ENCODE measurements at regions not wholly inside any gene's neighbourhood (a gene's known extent, or its start where the extent isn't known, plus 50 kb on each side); places are given as distances from the start of the nearest gene placed in this dataset.

GRCh38 chr17:14442798-14443528 lies 142.1 kb downstream of the HS3ST3B1 start:
- Histone ChIP-seq H3K27me3 (replicated peaks) (no peaks in the 10 kb centered on the region), H3K36me3 (replicated peaks) (no peaks in the 10 kb centered on the region), H3K4me3 (ENCODE audit: low read depth, low read length) (no peak overlapping the region), H3K27ac (no peak overlapping the region)
- no peak for DNase-seq
- in situ Hi-C loops (cut with HindIII; ENCODE audit: low pct_ligation_motif_present, low sequenced_read_pairs): no loop called here
- TF ChIP-seq CTCF (IDR thresholded peaks at IDR 0.05; ENCODE audit: low read depth, low read length, missing control alignments): no peak

GRCh38 chr17:14437176-14437575 lies 136.3 kb downstream of the HS3ST3B1 start:
- no peaks in the 10 kb centered on the region for H3K36me3 ChIP-seq (replicated peaks)
- in situ Hi-C loops (cut with HindIII; ENCODE audit: low pct_ligation_motif_present, low sequenced_read_pairs): no loop called here
- no peak for DNase-seq
- TF ChIP-seq CTCF (IDR thresholded peaks at IDR 0.05; ENCODE audit: low read depth, low read length, missing control alignments): no peak
- no peaks in the 10 kb centered on the region for H3K27me3 ChIP-seq (replicated peaks)
- H3K4me3 ChIP-seq (ENCODE audit: low read depth, low read length): no peak overlapping the region
- H3K27ac ChIP-seq: no peak overlapping the region

- no peaks in the 10 kb centered on the region for H3K27me3 ChIP-seq (replicated peaks)
- in situ Hi-C loops (cut with HindIII; ENCODE audit: low pct_ligation_motif_present, low sequenced_read_pairs): no loop called here
- TF ChIP-seq CTCF (IDR thresholded peaks at IDR 0.05; ENCODE audit: low read depth, low read length, missing control alignments): no peak
- no peaks in the 10 kb centered on the region for H3K36me3 ChIP-seq (replicated peaks)
- no peak overlapping the region for H3K27ac ChIP-seq
- DNase-seq: no peak
- no peak overlapping the region for H3K4me3 ChIP-seq (ENCODE audit: low read depth, low read length)
Measured at GRCh38 chr17:14436266-14436665, 135.4 kb downstream of the HS3ST3B1 start.

- Histone ChIP-seq H3K36me3 (replicated peaks) (no peaks in the 10 kb centered on the region), H3K27ac (no peak overlapping the region), H3K27me3 (replicated peaks) (no peaks in the 10 kb centered on the region), H3K4me3 (ENCODE audit: low read depth, low read length) (no peak overlapping the region)
- no peak for DNase-seq
- in situ Hi-C loops (cut with HindIII; ENCODE audit: low pct_ligation_motif_present, low sequenced_read_pairs): no loop called here
- TF ChIP-seq CTCF (IDR thresholded peaks at IDR 0.05; ENCODE audit: low read depth, low read length, missing control alignments): no peak
Measured at GRCh38 chr17:14434506-14434905, 133.6 kb downstream of the HS3ST3B1 start.

GRCh38 chr17:14432079-14432478 lies 131.2 kb downstream of the HS3ST3B1 start:
- in situ Hi-C loops (cut with HindIII; ENCODE audit: low pct_ligation_motif_present, low sequenced_read_pairs): no loop called here

More at GRCh38 chr17:14432079-14432478, 131.2 kb downstream of the HS3ST3B1 start:
- no peak for DNase-seq
- TF ChIP-seq CTCF (IDR thresholded peaks at IDR 0.05; ENCODE audit: low read depth, low read length, missing control alignments): no peak
- no peaks in the 10 kb centered on the region for H3K27me3 ChIP-seq (replicated peaks)
- no peaks in the 10 kb centered on the region for H3K36me3 ChIP-seq (replicated peaks)
- no peak overlapping the region for H3K27ac ChIP-seq
- no peak overlapping the region for H3K4me3 ChIP-seq (ENCODE audit: low read depth, low read length)
